NCI-H524 treated with DMSO at 0.1 percent for 48 hours (cell line): ENCODE measurements at regions not wholly inside any gene's neighbourhood (a gene's known extent, or its start where the extent isn't known, plus 50 kb on each side); places are given as distances from the start of the nearest gene placed in this dataset.
A peak's percentile ranks its signal among the peaks of the same experiment; 100 is the strongest.
"Not testable (repeated sequence)": the region's sequence is repeated elsewhere in the genome, so short reads cannot be mapped to it uniquely, and the experiment has no call there.

ENCODE experiments used
- DNase-seq: peaks from one replicate; lab custom pipeline; 2025; lab: John Stamatoyannopoulos, UW

DNA sequence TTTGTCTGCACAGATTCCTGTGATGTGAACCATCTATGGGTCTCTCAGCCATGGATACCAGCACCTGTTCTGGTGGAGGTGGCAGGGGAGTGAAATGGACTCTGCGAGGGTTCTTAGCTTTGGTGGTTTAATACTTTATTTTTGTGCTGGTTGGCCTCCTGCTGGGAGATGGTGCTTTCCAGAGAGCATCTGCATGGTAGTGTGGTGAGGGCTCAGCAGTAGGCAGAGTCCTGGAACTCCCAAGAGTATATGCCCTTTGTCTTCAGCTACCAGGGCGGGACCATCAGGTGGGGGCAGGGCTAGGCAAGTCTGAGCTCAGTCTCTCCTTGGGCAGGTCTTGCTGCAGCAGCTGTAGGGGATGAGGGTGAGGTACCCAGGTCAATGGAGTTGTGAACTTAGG lies 97.5 kb upstream of the TRIM2 start:
- DNase-seq: not testable (repeated sequence)

DNA sequence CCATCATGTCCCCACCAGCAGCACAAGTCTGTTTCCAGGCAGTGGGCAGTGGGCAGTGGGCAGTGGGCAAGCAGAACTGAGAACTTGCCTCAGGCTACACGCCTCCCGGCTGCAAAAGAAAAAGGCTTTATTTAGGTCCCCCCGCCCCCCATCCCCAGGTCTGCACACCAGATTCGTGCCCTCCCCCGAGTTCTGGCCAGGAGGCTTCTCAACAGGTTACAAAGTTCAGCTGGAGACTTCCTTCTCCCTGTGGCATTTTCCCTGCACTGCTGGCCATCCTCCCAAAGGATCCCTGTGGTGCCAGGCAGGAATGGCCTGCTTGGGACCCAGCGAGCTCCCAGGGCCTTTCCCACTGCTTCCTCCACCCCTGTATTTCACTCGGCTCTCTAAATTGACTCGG lies 97.0 kb upstream of the TRIM2 start:
- DNase-seq: no peak

DNA sequence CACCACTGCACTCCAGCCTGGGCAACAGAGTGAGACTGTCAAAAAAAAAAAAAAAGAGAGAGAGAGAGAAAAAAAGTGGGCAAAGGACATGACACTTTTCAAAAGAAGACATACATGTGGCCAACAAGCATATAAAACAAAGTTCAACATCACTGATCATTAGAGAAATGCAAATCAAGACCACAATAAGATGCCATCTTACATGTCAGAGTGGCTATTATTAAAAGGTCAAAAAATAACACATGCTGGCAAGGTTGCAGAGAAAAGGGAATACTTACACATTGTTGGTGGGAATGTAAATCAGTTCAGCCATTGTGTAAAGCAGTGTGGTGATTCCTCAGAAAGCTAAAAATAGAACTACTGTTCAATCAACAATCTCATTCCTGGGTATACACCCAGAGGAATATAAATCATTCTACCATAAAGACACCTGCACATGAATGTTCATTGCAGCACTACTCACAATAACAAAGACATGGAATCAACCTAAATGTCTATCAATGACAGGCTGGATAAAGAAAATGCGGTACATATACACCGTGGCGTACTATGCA lies 94.9 kb upstream of the TRIM2 start:
- no peak for DNase-seq

DNA sequence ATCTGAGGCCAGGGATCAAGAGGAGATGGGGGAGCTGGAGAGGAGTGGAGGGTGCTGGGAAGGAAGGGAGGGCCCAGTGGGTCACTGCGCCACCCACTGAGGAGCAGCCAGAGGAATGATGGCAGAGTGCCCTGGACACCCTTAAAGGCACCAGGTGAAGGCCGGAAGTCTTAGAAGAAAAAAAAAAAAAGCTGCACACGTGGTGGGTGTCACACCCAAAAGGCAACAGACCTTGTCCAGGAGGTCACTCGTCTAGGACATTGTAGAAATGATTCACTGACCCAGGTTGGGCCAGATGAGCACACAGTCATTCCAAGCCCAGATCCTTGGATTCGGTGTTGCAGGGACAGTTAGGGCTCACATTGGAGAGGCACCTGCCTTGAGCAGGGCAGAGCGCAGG lies 93.5 kb upstream of the TRIM2 start:
- DNase-seq: no peak

GRCh38 chr4:153111426-153112040 lies 92.7 kb upstream of the TRIM2 start:
- DNase-seq: no peak

DNA sequence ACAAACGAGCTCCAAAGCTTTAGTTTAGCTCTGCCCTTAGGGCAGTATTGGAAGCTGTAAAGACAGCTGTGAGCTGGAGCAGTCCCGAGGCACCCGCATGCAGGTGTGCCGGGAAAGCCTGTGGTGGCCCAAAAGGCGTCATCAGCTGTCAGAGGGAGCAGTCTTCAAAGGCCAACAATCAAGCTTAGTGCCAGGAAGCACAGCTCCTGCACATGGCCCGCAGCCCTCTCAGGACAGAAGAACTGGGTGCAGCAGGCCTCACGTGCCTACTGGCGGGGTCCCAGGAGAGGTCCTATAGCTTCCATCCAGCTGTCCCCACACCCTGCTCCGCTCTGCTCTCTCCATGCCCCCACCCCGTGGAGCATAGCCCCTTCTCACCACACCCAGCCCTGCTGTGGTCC lies 92.2 kb upstream of the TRIM2 start:
- DNase-seq: no peak

DNA sequence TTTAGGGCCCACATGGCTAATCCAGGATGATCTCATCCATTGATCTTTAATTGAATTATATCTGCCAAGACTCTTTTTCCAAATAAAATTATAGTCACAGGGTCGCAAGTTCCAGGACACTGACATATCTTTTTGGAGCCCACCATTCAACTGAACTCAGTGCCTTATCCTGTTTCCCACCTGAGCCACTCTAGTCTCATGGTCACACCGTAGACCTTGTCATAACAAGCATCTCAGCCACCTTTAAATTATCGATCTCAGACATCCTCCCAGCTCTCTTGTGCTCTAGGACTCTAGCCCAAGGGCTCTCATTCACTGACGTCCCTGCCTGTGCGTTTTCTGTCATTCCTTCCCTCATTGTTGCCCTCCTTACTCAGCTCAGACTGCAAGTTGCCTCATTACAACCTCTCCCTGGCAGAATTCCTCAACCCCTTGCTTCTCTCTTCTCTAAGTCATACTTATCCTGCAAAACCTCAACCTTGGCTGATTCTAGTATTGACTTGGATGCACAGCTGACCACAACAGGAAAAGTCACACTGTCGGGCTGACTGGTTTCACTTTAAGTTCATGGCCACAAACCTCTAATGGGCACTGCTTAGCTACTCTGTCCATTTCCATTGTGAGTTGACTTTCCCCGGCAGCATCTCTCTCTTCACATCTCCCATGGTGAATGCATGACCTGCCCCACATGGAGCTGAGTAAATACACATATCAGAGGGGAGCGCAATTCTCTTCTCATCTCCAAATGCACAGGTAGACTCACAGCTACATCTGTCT lies 91.0 kb upstream of the TRIM2 start:
- DNase-seq: no peak

- DNase-seq: no peak
Measured at GRCh38 chr4:153113838-153114105, 90.5 kb upstream of the TRIM2 start.

DNA sequence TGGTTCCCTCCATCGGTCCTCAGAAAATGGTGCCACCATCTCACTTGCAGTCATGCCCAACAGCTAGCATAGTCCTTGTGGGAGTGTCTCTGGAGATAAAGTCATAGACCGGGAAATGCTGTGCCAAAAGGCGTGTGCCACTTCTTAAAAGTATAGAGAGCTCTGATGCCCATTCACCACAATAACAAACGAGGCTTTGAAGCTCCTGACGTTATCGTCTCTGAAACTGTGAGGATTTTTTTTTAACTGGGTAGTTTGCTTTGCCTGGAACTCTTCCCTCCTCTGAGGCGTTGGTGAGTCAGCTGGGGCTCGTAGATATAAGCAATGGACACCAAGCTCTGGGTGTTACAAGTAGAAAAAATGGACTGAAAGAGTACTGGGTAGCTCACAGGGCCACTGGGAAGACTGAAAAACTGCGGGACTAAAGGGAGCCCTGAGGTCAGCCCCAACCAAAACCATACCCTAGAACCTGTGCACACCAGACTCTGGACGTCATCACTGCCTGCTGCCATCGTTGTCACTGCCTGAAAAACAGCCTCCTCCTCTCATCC lies 89.4 kb upstream of the TRIM2 start:
- DNase-seq: no peak

- DNase-seq: no peak
Measured at GRCh38 chr4:153115322-153116290, 88.6 kb upstream of the TRIM2 start.

- DNase-seq: no peak
Measured at GRCh38 chr4:153116291-153116680, 88.0 kb upstream of the TRIM2 start.

- DNase-seq: no peak
Measured at GRCh38 chr4:153116801-153117200, 87.4 kb upstream of the TRIM2 start.

DNA sequence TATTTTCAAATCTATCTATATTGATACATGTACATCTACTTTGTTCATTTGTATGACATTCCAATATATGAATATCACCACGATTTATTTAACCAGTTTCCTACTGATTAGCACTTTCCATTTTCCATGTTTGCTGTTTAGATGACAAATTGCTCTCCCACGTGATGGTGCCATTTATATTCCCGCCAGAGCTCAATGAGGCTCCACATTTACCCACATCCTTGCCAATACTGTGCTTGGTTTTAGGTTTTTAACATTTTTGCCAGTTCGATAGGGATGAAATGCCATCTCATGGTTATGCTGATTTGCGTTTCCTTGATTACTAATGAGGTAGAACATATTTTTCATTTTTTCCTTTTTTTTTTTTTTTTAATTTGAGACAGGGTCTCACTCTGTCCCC lies 86.7 kb upstream of the TRIM2 start:
- no peak for DNase-seq

DNA sequence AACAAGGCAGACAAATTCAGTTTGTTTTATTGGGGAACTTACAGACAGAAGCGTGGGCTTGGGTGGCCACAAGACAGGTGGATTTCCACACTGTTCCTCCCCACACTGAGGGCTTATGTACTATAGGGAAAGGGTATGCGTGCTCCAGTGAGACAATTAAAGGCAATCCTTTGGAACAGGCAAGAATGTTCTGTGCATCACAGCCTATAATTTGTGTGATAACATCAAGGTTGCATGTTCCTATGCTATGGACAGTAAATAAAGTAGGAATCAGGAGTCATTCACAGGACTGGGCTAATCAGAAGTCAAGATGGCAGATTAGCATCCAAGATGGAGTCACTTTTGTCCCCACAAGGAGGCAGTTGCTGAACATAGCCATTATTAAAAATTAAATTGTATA lies 84.6 kb upstream of the TRIM2 start:
- no peak for DNase-seq

GRCh38 chr4:153120235-153120634 lies 84.0 kb upstream of the TRIM2 start:
- no peak for DNase-seq

DNA sequence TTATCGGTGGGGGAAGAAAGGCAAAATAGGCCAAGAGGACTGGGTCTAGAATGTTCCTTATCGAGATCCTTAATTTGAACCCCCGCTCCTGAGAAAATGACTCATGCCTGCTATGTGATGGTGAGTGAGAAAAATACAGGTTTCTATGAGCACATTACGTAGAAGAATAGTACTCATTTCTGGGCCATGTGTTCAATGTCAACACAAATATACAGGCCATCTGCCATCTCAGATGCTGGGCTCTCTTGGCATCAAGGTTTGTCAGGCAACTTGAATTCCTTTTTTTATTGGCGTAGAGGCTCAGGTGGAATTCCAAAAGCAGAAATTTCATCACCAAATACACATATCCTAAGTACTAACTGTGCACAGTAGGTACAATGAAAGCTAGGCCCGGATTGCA lies 81.4 kb upstream of the TRIM2 start:
- DNase-seq: no peak

DNA sequence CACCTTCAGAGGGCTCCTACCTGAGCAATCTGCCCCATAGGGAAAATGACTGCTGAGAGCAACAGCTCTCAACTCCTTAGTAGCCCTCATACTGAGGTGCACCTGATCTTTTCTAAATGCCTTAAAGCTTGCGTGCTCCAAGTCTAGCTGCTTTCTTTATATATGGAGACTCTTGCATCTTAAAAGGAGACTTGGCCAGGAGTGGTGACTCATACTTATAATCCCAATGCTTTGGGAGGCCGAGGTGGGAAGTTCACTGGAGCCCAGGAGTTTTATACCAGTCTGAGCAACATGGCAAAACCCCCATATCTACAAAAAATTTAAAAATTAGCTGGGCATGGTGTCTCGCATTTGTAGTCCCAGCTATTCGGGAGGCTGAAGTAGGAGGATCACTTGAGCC lies 78.1 kb upstream of the TRIM2 start:
- DNase-seq: no peak

DNA sequence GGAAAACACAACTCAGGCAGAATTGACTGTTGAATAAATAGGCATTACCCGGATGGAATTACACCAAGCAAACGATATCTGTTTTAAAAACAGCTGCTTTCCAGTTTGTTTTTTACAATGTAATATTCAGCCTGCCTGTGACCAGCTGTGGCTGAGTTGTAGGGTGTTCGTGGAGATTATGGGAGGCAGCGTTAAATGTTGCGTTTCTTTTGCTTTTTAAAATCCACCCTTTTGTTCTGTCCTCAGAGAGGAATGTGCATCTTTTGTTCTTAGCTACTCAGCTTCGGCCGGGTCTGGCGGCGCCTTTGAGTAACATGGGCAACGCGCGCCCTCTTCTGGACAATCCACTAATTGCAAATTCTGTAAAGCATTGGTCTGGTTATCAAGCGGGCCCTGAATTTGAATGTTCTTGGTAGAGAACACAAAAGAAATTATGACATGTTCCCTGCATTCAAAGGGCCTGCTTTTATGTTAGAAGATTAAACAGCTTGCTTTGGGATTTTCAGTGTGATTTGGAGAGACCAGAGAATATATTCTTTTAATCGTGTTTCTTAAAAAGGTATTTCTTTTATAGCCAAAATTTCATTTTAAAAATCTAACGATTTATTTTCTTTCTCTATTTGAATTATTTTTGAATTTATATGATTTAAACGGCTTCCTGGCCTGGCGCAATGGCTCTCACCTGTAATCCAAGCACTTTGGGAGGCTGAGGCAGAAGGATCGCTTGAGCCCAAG lies 76.3 kb upstream of the TRIM2 start:
- peak; percentile 10 for DNase-seq

- peak; percentile 44 for DNase-seq
Measured at GRCh38 chr4:153131596-153131995, 72.6 kb upstream of the TRIM2 start.

- no peak for DNase-seq
Measured at GRCh38 chr4:153137159-153137558, 67.1 kb upstream of the TRIM2 start.
